ENCODE measurements at regions not wholly inside any gene's neighbourhood (a gene's known extent, or its start where the extent isn't known, plus 50 kb on each side); places are given as distances from the start of the nearest gene placed in this dataset.

- TF ChIP-seq ZKSCAN5 (CRISPR knock-in tag; IDR thresholded peaks at IDR 0.05) (no peak), ZNF747 (CRISPR knock-in tag; IDR thresholded peaks at IDR 0.05; ENCODE audit: borderline replicate concordance) (no peak), ATAD3A (CRISPR knock-in tag; IDR thresholded peaks at IDR 0.05) (no peak), SNRNP70 (IDR thresholded peaks at IDR 0.05; ENCODE audit: low read depth, low read length) (no peak), ZNF589 (CRISPR knock-in tag; conservative IDR thresholded peaks at IDR 0.05) (no peak), FOXO1 (CRISPR knock-in tag; IDR thresholded peaks at IDR 0.05) (no peak), HNF4A (CRISPR knock-in tag; IDR thresholded peaks at IDR 0.05) (no peak)
Observed at GRCh38 chr5:121138495-121138907, 674.4 kb downstream of the PRR16 start (continued).

GRCh38 chr5:121138952-121139351 lies 674.9 kb downstream of the PRR16 start:
- CTCF ChIA-PET (ENCODE audit: low intra/inter-chr PET ratio, low total read pairs): no interaction called here
- Histone ChIP-seq H3K4me2 (ENCODE audit: low read depth, low read length) (no peak overlapping the region), H3K27me3 (ENCODE audit: control insufficient read depth in 1 of 2, insufficient read depth in 2 of 2, low read length in 2 of 2) (no peaks in the 10 kb centered on the region), H3K9ac (ENCODE audit: insufficient read depth, low read depth, low read length) (no peak overlapping the region), H3K27ac (ENCODE audit: extremely low read length, insufficient read depth, low read length) (no peak overlapping the region), H3K4me1 (ENCODE audit: insufficient read depth, low read length) (no peaks in the 10 kb centered on the region), H4K20me1 (ENCODE audit: insufficient read depth, low read length) (no peaks in the 10 kb centered on the region), H3K36me3 (replicated peaks in 1 of 2; ENCODE audit: control insufficient read depth in 1 of 2, insufficient read depth in 2 of 2, low read length in 2 of 2) (no peaks in the 10 kb centered on the region), H2AFZ (ENCODE audit: low read length) (no peak overlapping the region), H3K9me3 (ENCODE audit: low read length) (no peaks in the 10 kb centered on the region), H3K4me3 (replicated peaks in 1 of 3; ENCODE audit: insufficient read depth in 1 of 3, low read depth in 2 of 3, low read length in 3 of 3) (no peak overlapping the region), H3K79me2 (ENCODE audit: insufficient read depth, low read length) (no peaks in the 10 kb centered on the region)
- FAIRE-seq: no peak
- in situ Hi-C loops (cut with HindIII; ENCODE audit: extremely low pct_ligation_motif_present, low pct_unique_long_range_greater_than_20kb): no loop called here
- whole genome bisulfite sequencing (ENCODE audit: low lambda C conversion rate): 0% methylated on average over 1 of the region's 1 CpG
- POLR2A ChIA-PET: no interaction called here
- no TSS peak for BruUV-seq (replicated peaks)
- ATAC-seq: no peak
- TF ChIP-seq, protein P1, sequence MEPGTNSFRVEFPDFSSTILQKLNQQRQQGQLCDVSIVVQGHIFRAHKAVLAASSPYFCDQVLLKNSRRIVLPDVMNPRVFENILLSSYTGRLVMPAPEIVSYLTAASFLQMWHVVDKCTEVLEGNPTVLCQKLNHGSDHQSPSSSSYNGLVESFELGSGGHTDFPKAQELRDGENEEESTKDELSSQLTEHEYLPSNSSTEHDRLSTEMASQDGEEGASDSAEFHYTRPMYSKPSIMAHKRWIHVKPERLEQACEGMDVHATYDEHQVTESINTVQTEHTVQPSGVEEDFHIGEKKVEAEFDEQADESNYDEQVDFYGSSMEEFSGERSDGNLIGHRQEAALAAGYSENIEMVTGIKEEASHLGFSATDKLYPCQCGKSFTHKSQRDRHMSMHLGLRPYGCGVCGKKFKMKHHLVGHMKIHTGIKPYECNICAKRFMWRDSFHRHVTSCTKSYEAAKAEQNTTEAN (CRISPR knock-in tag; conservative IDR thresholded peaks at IDR 0.05): no peak
- TF ChIP-seq ELK4 (CRISPR knock-in tag; IDR thresholded peaks at IDR 0.05; ENCODE audit: borderline replicate concordance): no peak
- no peak for TF ChIP-seq PLRG1 (conservative IDR thresholded peaks at IDR 0.05)
- no peak for TF ChIP-seq CHD2 (IDR thresholded peaks at IDR 0.05; ENCODE audit: low read depth, low read length)
- no peak for TF ChIP-seq NR3C1 (CRISPR knock-in tag; IDR thresholded peaks at IDR 0.05)
- TF ChIP-seq, protein P2, sequence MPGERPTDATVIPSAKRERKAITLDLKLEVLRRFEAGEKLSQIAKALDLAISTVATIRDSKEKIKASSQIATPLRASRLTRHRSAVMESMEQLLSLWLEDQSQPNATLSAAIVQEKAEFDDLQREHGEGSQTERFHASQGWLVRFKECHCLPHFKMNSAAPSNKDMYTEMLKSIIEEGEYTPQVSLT (CRISPR knock-in tag; IDR thresholded peaks at IDR 0.05; ENCODE audit: borderline replicate concordance, low read depth): no peak
- no peak for TF ChIP-seq MEIS1 (CRISPR knock-in tag; IDR thresholded peaks at IDR 0.05; ENCODE audit: borderline replicate concordance)
- no peak for TF ChIP-seq SIN3A (IDR thresholded peaks at IDR 0.05; ENCODE audit: borderline replicate concordance, low read depth, low read length)
- TF ChIP-seq, protein P3, sequence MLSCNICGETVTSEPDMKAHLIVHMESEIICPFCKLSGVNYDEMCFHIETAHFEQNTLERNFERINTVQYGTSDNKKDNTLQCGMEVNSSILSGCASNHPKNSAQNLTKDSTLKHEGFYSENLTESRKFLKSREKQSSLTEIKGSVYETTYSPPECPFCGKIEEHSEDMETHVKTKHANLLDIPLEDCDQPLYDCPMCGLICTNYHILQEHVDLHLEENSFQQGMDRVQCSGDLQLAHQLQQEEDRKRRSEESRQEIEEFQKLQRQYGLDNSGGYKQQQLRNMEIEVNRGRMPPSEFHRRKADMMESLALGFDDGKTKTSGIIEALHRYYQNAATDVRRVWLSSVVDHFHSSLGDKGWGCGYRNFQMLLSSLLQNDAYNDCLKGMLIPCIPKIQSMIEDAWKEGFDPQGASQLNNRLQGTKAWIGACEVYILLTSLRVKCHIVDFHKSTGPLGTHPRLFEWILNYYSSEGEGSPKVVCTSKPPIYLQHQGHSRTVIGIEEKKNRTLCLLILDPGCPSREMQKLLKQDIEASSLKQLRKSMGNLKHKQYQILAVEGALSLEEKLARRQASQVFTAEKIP (CRISPR knock-in tag; IDR thresholded peaks at IDR 0.05; ENCODE audit: borderline replicate concordance): no peak
- TF ChIP-seq BRF2 (CRISPR knock-in tag; IDR thresholded peaks at IDR 0.05): no peak
- no peak for TF ChIP-seq ZNF83 (CRISPR knock-in tag; IDR thresholded peaks at IDR 0.05; ENCODE audit: borderline replicate concordance)
- TF ChIP-seq RARA (CRISPR knock-in tag; IDR thresholded peaks at IDR 0.05): no peak
- no peak for DNase-seq (ENCODE audit: low spot score)
- intact Hi-C loops (cut with micrococcal nuclease; ENCODE audit: unreplicated experiment): no loop called here
